Prostate gland (tissue), 2 donors: ENCODE measurements at regions not wholly inside any gene's neighbourhood (a gene's known extent, or its start where the extent isn't known, plus 50 kb on each side); places are given as distances from the start of the nearest gene placed in this dataset.

ENCODE experiments used
- POLR2A ChIP-seq: fragments of 450-650 bp; IDR thresholded peaks from one replicate; pipeline ENCODE4 v1.6.1; 2016; ENCODE audit warnings: antibody characterized with exemption, mild to moderate bottlenecking
- POLR2AphosphoS5 ChIP-seq: sonication (generic); formaldehyde crosslinking; IDR thresholded peaks from one replicate; pipeline ENCODE4 v1.6.1; 2017; ENCODE audit warnings: antibody characterized with exemption
- TF ChIP-seq, protein P1 (sequence below), 4 experiments: fragments of 200-600 bp in 2 of 4; fragments of 450-650 bp in 2 of 4; sonication (generic) in 2 of 4; IDR thresholded peaks; 1 replicate in 3 of 4; 2 replicates in 1 of 4; pipeline ENCODE4 v1.5.1; 2016 to 2019; ENCODE audit warnings: antibody characterized with exemption in 4 of 4, mild to moderate bottlenecking in 2 of 4, moderate library complexity in 2 of 4

GRCh38 chr4:3636646-3637320, 104.6 kb upstream of the LRPAP1 start:
- TF ChIP-seq, protein P1, sequence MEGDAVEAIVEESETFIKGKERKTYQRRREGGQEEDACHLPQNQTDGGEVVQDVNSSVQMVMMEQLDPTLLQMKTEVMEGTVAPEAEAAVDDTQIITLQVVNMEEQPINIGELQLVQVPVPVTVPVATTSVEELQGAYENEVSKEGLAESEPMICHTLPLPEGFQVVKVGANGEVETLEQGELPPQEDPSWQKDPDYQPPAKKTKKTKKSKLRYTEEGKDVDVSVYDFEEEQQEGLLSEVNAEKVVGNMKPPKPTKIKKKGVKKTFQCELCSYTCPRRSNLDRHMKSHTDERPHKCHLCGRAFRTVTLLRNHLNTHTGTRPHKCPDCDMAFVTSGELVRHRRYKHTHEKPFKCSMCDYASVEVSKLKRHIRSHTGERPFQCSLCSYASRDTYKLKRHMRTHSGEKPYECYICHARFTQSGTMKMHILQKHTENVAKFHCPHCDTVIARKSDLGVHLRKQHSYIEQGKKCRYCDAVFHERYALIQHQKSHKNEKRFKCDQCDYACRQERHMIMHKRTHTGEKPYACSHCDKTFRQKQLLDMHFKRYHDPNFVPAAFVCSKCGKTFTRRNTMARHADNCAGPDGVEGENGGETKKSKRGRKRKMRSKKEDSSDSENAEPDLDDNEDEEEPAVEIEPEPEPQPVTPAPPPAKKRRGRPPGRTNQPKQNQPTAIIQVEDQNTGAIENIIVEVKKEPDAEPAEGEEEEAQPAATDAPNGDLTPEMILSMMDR (IDR thresholded peaks at IDR 0.05): no peak
- no peak for TF ChIP-seq POLR2A
- no peak for TF ChIP-seq POLR2AphosphoS5
